ENCODE measurements at regions not wholly inside any gene's neighbourhood (a gene's known extent, or its start where the extent isn't known, plus 50 kb on each side); places are given as distances from the start of the nearest gene placed in this dataset.

- TF ChIP-seq CTCF (IDR thresholded peaks at IDR 0.05; ENCODE audit: low read length) (no peak), EZH2 (IDR thresholded peaks at IDR 0.05; ENCODE audit: borderline replicate concordance, low read length) (no peak)
- Histone ChIP-seq H3K4me1 (ENCODE audit: insufficient read depth, low read length, severe bottlenecking) (no peaks in the 10 kb centered on the region), H3K4me2 (ENCODE audit: low read length) (no peak overlapping the region), H3K9me3 (ENCODE audit: low read length) (no peaks in the 10 kb centered on the region), H3K36me3 (ENCODE audit: insufficient read depth, low read length) (no peaks in the 10 kb centered on the region), H3F3A (ENCODE audit: insufficient read depth, low read length) (no peaks in the 10 kb centered on the region), H2AFZ (ENCODE audit: low read length) (no peak overlapping the region), H3K9me2 (ENCODE audit: low read depth, low read length) (no peaks in the 10 kb centered on the region), H3K4me3 (ENCODE audit: low read depth, low read length, poor library complexity, severe bottlenecking) (no peak overlapping the region), H3K27me3 (ENCODE audit: insufficient read depth, low read length) (no peaks in the 10 kb centered on the region), H4K20me1 (ENCODE audit: insufficient read depth, low read length) (no peaks in the 10 kb centered on the region), H3K79me2 (ENCODE audit: insufficient read depth, low read length) (no peaks in the 10 kb centered on the region), H3K9ac (ENCODE audit: low read length) (no peak overlapping the region), H3K27ac (ENCODE audit: low read depth, low read length, poor library complexity, severe bottlenecking) (no peak overlapping the region)
These were observed 616.9 kb upstream of the SOX9 start for GRCh38 chr17:71503710-71504465.

DNA sequence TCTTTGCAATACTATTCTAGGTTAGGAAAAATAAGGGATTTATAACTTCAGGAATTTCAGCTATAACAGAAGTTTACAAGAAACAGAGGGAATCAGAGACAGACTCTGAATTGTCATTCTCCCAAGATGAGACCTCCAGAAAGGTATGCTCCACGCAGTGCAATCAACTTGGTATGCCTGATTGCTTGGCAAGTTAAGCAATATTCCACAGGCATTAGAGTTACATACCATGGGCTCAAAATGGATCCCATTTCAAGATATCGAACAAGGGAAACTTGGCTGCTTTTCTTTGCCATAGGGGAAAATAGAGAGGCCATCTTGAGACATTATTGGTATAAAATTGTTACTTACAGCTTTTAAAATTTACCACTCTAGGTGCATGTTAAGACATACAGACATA, 615.6 kb upstream of the SOX9 start:
- Histone ChIP-seq H3K4me3 (ENCODE audit: low read depth, low read length, poor library complexity, severe bottlenecking) (no peak overlapping the region), H3K9me3 (ENCODE audit: low read length) (no peaks in the 10 kb centered on the region), H3K27ac (ENCODE audit: low read depth, low read length, poor library complexity, severe bottlenecking) (no peak overlapping the region), H3K9ac (ENCODE audit: low read length) (no peak overlapping the region), H3K27me3 (ENCODE audit: insufficient read depth, low read length) (no peaks in the 10 kb centered on the region), H2AFZ (ENCODE audit: low read length) (no peak overlapping the region), H3K4me2 (ENCODE audit: low read length) (no peak overlapping the region), H3F3A (ENCODE audit: insufficient read depth, low read length) (no peaks in the 10 kb centered on the region), H3K4me1 (ENCODE audit: insufficient read depth, low read length, severe bottlenecking) (no peaks in the 10 kb centered on the region), H3K79me2 (ENCODE audit: insufficient read depth, low read length) (no peaks in the 10 kb centered on the region), H3K9me2 (ENCODE audit: low read depth, low read length) (no peaks in the 10 kb centered on the region), H4K20me1 (ENCODE audit: insufficient read depth, low read length) (no peaks in the 10 kb centered on the region), H3K36me3 (ENCODE audit: insufficient read depth, low read length) (no peaks in the 10 kb centered on the region)
- TF ChIP-seq EZH2 (IDR thresholded peaks at IDR 0.05; ENCODE audit: borderline replicate concordance, low read length) (no peak), CTCF (IDR thresholded peaks at IDR 0.05; ENCODE audit: low read length) (no peak)

- H3K9me2 ChIP-seq (ENCODE audit: low read depth, low read length) = no peaks in the 10 kb centered on the region
- H3K27me3 ChIP-seq (ENCODE audit: insufficient read depth, low read length) = no peaks in the 10 kb centered on the region
- H3K79me2 ChIP-seq (ENCODE audit: insufficient read depth, low read length) = no peaks in the 10 kb centered on the region
- no peaks in the 10 kb centered on the region for H3K36me3 ChIP-seq (ENCODE audit: insufficient read depth, low read length)
- no peaks in the 10 kb centered on the region for H4K20me1 ChIP-seq (ENCODE audit: insufficient read depth, low read length)
- H3K4me3 ChIP-seq (ENCODE audit: low read depth, low read length, poor library complexity, severe bottlenecking) = no peak overlapping the region
- no peak overlapping the region for H3K27ac ChIP-seq (ENCODE audit: low read depth, low read length, poor library complexity, severe bottlenecking)
- no peak overlapping the region for H2AFZ ChIP-seq (ENCODE audit: low read length)
- no peaks in the 10 kb centered on the region for H3K9me3 ChIP-seq (ENCODE audit: low read length)
- no peaks in the 10 kb centered on the region for H3F3A ChIP-seq (ENCODE audit: insufficient read depth, low read length)
- H3K4me2 ChIP-seq (ENCODE audit: low read length) = no peak overlapping the region
- H3K9ac ChIP-seq (ENCODE audit: low read length) = no peak overlapping the region
- TF ChIP-seq EZH2 (IDR thresholded peaks at IDR 0.05; ENCODE audit: borderline replicate concordance, low read length) = no peak
- no peak for TF ChIP-seq CTCF (IDR thresholded peaks at IDR 0.05; ENCODE audit: low read length)
- H3K4me1 ChIP-seq (ENCODE audit: insufficient read depth, low read length, severe bottlenecking) = no peaks in the 10 kb centered on the region
These were observed 614.8 kb upstream of the SOX9 start for GRCh38 chr17:71505981-71506380.

Data from OCI-LY1 (cell line).